DOHH2 (cell line): ENCODE measurements at regions not wholly inside any gene's neighbourhood (a gene's known extent, or its start where the extent isn't known, plus 50 kb on each side); places are given as distances from the start of the nearest gene placed in this dataset.

Experiments
- H3F3A ChIP-seq: fragments of 200-600 bp; sonication (generic), shearing (Covaris generic); 2 replicates; pipeline ENCODE4 v1.6.0; 2016; ENCODE audit warnings: antibody characterized with exemption, mild to moderate bottlenecking; ENCODE audit not compliant: control insufficient read depth, insufficient read depth
- H3K27ac ChIP-seq: fragments of 200-600 bp; sonication (generic); 2 replicates; pipeline ENCODE4 v1.5.1; 2014; ENCODE audit warnings: low read depth, mild to moderate bottlenecking, low read length, moderate library complexity
- H3K27me3 ChIP-seq: fragments of 200-600 bp; sonication (generic); 2 replicates; pipeline ENCODE4 v1.6.1; 2014; ENCODE audit warnings: mild to moderate bottlenecking, low read length, mixed read lengths; ENCODE audit not compliant: control insufficient read depth
- H3K36me3 ChIP-seq: fragments of 200-600 bp; sonication (generic); 2 replicates; pipeline ENCODE4 v1.6.1; 2014; ENCODE audit warnings: mild to moderate bottlenecking, low read length, moderate library complexity, mixed read lengths; ENCODE audit not compliant: control insufficient read depth
- H3K4me1 ChIP-seq: fragments of 200-600 bp; sonication (generic); 2 replicates; pipeline ENCODE4 v1.6.1; 2014; ENCODE audit warnings: mild to moderate bottlenecking, low read length, mixed read lengths; ENCODE audit not compliant: control insufficient read depth
- H3K4me2 ChIP-seq: fragments of 200-600 bp; sonication (generic); 2 replicates; pipeline ENCODE4 v1.6.0; 2014; ENCODE audit warnings: mild to moderate bottlenecking, low read length, moderate library complexity
- H3K4me3 ChIP-seq: fragments of 200-600 bp; sonication (generic); 2 replicates; pipeline ENCODE4 v1.5.1; 2014; ENCODE audit warnings: mild to moderate bottlenecking, low read length, mixed read lengths
- H3K79me2 ChIP-seq: fragments of 200-600 bp; sonication (generic); 2 replicates; pipeline ENCODE4 v1.6.1; 2014; ENCODE audit warnings: mild to moderate bottlenecking, low read length, mixed read lengths; ENCODE audit not compliant: control insufficient read depth
- H3K9me2 ChIP-seq: fragments of 200-600 bp; sonication (generic); replicated peaks from 2 replicates; pipeline ENCODE4 v1.6.1; 2014; ENCODE audit warnings: mild to moderate bottlenecking, low read length, mixed read lengths; ENCODE audit not compliant: control insufficient read depth
- H3K9me3 ChIP-seq: fragments of 200-600 bp; sonication (generic); 2 replicates; pipeline ENCODE4 v1.6.1; 2014; ENCODE audit warnings: antibody characterized with exemption, low read length, mixed read lengths; ENCODE audit not compliant: control insufficient read depth, insufficient read depth
- H4K20me1 ChIP-seq: fragments of 200-600 bp; sonication (generic); 2 replicates; pipeline ENCODE4 v1.6.0; 2014; ENCODE audit warnings: low read depth, mild to moderate bottlenecking, antibody characterized with exemption, low read length, moderate library complexity; ENCODE audit not compliant: control insufficient read depth, insufficient read depth
- CTCF ChIP-seq: fragments of 200-600 bp; sonication (generic); IDR thresholded peaks from one replicate; pipeline ENCODE4 v1.5.1; 2014; ENCODE audit warnings: antibody characterized with exemption, mild to moderate bottlenecking, low read depth, low read length; ENCODE audit not compliant: poor library complexity, severe bottlenecking
- EZH2phosphoT487 ChIP-seq: fragments of 200-600 bp; sonication (generic); IDR thresholded peaks from 2 replicates; pipeline ENCODE4 v1.6.1; 2017; ENCODE audit warnings: borderline replicate concordance, mild to moderate bottlenecking, antibody characterized with exemption, low read length, moderate library complexity, mixed read lengths

GRCh38 chr2:59888706-59889105 is 664.7 kb downstream of the BCL11A start:
- H4K20me1 ChIP-seq, result no peaks in the 10 kb centered on the region
- no peak overlapping the region for H3K4me2 ChIP-seq

GRCh38 chr2:59888015-59888414 is 665.4 kb downstream of the BCL11A start:
- Histone ChIP-seq H4K20me1 (no peaks in the 10 kb centered on the region), H3K4me1 (no peaks in the 10 kb centered on the region), H3K79me2 (no peaks in the 10 kb centered on the region), H3K9me3 (no peaks in the 10 kb centered on the region), H3K9me2 (no peaks in the 10 kb centered on the region), H3F3A (no peaks in the 10 kb centered on the region), H3K27me3 (no peaks in the 10 kb centered on the region), H3K36me3 (no peaks in the 10 kb centered on the region), H3K4me3 (no peak overlapping the region), H3K4me2 (no peak overlapping the region), H3K27ac (no peak overlapping the region)
- TF ChIP-seq CTCF, result no peak
- TF ChIP-seq EZH2phosphoT487, result no peak

More at GRCh38 chr2:59888706-59889105, 664.7 kb downstream of the BCL11A start:
- H3K9me3 ChIP-seq, result no peaks in the 10 kb centered on the region
- H3K4me3 ChIP-seq, result no peak overlapping the region
- no peaks in the 10 kb centered on the region for H3K4me1 ChIP-seq
- no peak for TF ChIP-seq EZH2phosphoT487
- no peak for TF ChIP-seq CTCF
- H3K27me3 ChIP-seq, result no peaks in the 10 kb centered on the region
- no peaks in the 10 kb centered on the region for H3K79me2 ChIP-seq
- H3K36me3 ChIP-seq, result no peaks in the 10 kb centered on the region
- no peak overlapping the region for H3K27ac ChIP-seq
- no peaks in the 10 kb centered on the region for H3F3A ChIP-seq
- H3K9me2 ChIP-seq, result no peaks in the 10 kb centered on the region

- no peaks in the 10 kb centered on the region for H3K27me3 ChIP-seq
- no peaks in the 10 kb centered on the region for H3F3A ChIP-seq
- H3K4me3 ChIP-seq, result no peak overlapping the region
- no peaks in the 10 kb centered on the region for H3K79me2 ChIP-seq
- H3K4me1 ChIP-seq, result no peaks in the 10 kb centered on the region
- H3K4me2 ChIP-seq, result no peak overlapping the region
- H3K36me3 ChIP-seq, result no peaks in the 10 kb centered on the region
- TF ChIP-seq EZH2phosphoT487 (no peak), CTCF (no peak)
- no peaks in the 10 kb centered on the region for H4K20me1 ChIP-seq
- H3K27ac ChIP-seq, result no peak overlapping the region
- H3K9me2 ChIP-seq, result no peaks in the 10 kb centered on the region
- no peaks in the 10 kb centered on the region for H3K9me3 ChIP-seq
Measured at GRCh38 chr2:59887366-59887765, 666.1 kb downstream of the BCL11A start.

GRCh38 chr2:59886759-59887158 is 666.7 kb downstream of the BCL11A start:
- Histone ChIP-seq H3K79me2 (no peaks in the 10 kb centered on the region), H3K27me3 (no peaks in the 10 kb centered on the region), H3K9me2 (no peaks in the 10 kb centered on the region), H3K4me2 (no peak overlapping the region), H3K4me1 (no peaks in the 10 kb centered on the region), H3K4me3 (no peak overlapping the region), H3K27ac (no peak overlapping the region), H3K9me3 (no peaks in the 10 kb centered on the region), H3K36me3 (no peaks in the 10 kb centered on the region), H4K20me1 (no peaks in the 10 kb centered on the region), H3F3A (no peaks in the 10 kb centered on the region)
- TF ChIP-seq EZH2phosphoT487, result no peak
